ENCODE measurements at regions not wholly inside any gene's neighbourhood (a gene's known extent, or its start where the extent isn't known, plus 50 kb on each side); places are given as distances from the start of the nearest gene placed in this dataset.

DNA sequence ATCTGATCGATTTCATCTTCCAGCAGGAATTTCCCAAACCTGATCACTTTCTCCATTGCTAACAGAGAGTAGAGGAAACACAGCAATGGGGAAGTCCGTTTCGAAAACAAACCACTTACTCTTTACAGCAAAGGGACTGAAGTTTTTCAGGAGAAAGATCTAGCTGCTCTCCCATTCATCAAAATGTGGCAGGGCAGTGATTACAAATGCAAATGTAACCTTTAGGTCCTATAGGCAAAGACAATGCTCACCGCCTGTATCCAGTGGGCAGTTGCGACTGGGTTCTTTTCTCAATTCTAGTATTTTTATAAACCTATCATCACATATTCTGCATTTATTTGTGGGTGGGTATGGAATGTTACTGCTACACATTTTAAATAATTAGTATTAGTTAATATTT is 218.0 kb upstream of the ZFHX3 start:
- TF ChIP-seq CTCF (IDR thresholded peaks at IDR 0.05) (no peak), POLR2AphosphoS5 (IDR thresholded peaks at IDR 0.05; ENCODE audit: low read depth, low read length) (no peak), SIN3A (IDR thresholded peaks at IDR 0.05; ENCODE audit: borderline replicate concordance, insufficient read depth, low read depth, low read length) (no peak), TCF7L2 (IDR thresholded peaks at IDR 0.05; ENCODE audit: low read depth, low read length) (no peak)
- TF ChIP-seq, protein P1, sequence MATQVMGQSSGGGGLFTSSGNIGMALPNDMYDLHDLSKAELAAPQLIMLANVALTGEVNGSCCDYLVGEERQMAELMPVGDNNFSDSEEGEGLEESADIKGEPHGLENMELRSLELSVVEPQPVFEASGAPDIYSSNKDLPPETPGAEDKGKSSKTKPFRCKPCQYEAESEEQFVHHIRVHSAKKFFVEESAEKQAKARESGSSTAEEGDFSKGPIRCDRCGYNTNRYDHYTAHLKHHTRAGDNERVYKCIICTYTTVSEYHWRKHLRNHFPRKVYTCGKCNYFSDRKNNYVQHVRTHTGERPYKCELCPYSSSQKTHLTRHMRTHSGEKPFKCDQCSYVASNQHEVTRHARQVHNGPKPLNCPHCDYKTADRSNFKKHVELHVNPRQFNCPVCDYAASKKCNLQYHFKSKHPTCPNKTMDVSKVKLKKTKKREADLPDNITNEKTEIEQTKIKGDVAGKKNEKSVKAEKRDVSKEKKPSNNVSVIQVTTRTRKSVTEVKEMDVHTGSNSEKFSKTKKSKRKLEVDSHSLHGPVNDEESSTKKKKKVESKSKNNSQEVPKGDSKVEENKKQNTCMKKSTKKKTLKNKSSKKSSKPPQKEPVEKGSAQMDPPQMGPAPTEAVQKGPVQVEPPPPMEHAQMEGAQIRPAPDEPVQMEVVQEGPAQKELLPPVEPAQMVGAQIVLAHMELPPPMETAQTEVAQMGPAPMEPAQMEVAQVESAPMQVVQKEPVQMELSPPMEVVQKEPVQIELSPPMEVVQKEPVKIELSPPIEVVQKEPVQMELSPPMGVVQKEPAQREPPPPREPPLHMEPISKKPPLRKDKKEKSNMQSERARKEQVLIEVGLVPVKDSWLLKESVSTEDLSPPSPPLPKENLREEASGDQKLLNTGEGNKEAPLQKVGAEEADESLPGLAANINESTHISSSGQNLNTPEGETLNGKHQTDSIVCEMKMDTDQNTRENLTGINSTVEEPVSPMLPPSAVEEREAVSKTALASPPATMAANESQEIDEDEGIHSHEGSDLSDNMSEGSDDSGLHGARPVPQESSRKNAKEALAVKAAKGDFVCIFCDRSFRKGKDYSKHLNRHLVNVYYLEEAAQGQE (IDR thresholded peaks at IDR 0.05; ENCODE audit: insufficient read depth in 1 of 2, low read depth in 2 of 2, low read length in 1 of 2) = no peak

Data from Panc1 (cell line).